GM12878 (cell line): ENCODE measurements at regions not wholly inside any gene's neighbourhood (a gene's known extent, or its start where the extent isn't known, plus 50 kb on each side); places are given as distances from the start of the nearest gene placed in this dataset.

ENCODE experiments used
- ATAC-seq: fragments of 200-7000 bp; cut with Tn5 transposase; 3 replicates; pipeline ENCODE4 v1.9.1; 2020; ENCODE audit warnings: mild to moderate bottlenecking, moderate library complexity
- BruUV-seq: library from RNA; stranded (reverse); fragments of 400-500 nt; replicated peaks from 2 replicates; lab custom pipeline; 2021; lab: Mats Ljungman, UMichigan
- CTCF ChIA-PET: fragments of 300-600 bp; sonication (Branson Sonifier 250); formaldehyde crosslinking; extraction: SDS; loops from one replicate; lab custom pipeline; 2021; ENCODE audit warnings: inconsistent platforms; lab: Yijun Ruan, JAX
- POLR2A ChIA-PET: fragments of 350-600 bp; formaldehyde crosslinking; extraction: SDS; loops from one replicate; lab custom pipeline; 2021; ENCODE audit warnings: inconsistent platforms; lab: Charles Lee
- RAD21 ChIA-PET: fragments of 300-600 bp; sonication (Branson Sonifier 250); formaldehyde crosslinking; loops from one replicate; lab custom pipeline; 2023; ENCODE audit warnings: antibody characterized with exemption; ENCODE audit not compliant: unreplicated experiment; lab: Charles Lee
- SMC1A ChIA-PET: fragments of 300-600 bp; sonication (Branson Sonifier 250); formaldehyde crosslinking; loops from one replicate; lab custom pipeline; 2023; ENCODE audit not compliant: unreplicated experiment, uncharacterized antibody; lab: Charles Lee
- DNase-seq: peaks from one replicate; pipeline ENCODE4 v3.0.0-alpha.2; 2011; ENCODE audit warnings: low read depth, low spot score
- FAIRE-seq: peaks from 3 replicates; lab custom pipeline; 2011; peaks lifted over from hg19 to GRCh38; lab: Jason Lieb, UNC
- H2AFZ ChIP-seq: 2 replicates; pipeline ENCODE4 v1.6.0; 2011; ENCODE audit warnings: low read depth, low read length, control low read depth; ENCODE audit not compliant: control insufficient read depth
- H3K27ac ChIP-seq: 2 replicates; pipeline ENCODE4 v1.5.1; 2011; ENCODE audit warnings: control low read depth; ENCODE audit not compliant: control insufficient read depth, insufficient read depth
- H3K27me3 ChIP-seq, 2 experiments: replicated peaks in 1 of 2; 2 replicates each; pipeline versions ENCODE4 v1.6.0 to v1.6.1; 2011; ENCODE audit warnings: low read length in 1 of 2; ENCODE audit not compliant: control insufficient read depth in 2 of 2, insufficient read depth in 2 of 2
- H3K36me3 ChIP-seq, 2 experiments: 2 replicates each; pipeline ENCODE4 v1.5.1; 2011; ENCODE audit warnings: low read length in 1 of 2; ENCODE audit not compliant: control insufficient read depth in 2 of 2, insufficient read depth in 2 of 2
- H3K4me1 ChIP-seq: 2 replicates; pipeline ENCODE4 v1.6.1; 2011; ENCODE audit warnings: mild to moderate bottlenecking, low read length, moderate library complexity, mixed read lengths; ENCODE audit not compliant: control insufficient read depth, insufficient read depth
- H3K4me2 ChIP-seq: 2 replicates; pipeline ENCODE4 v1.6.0; 2011; ENCODE audit warnings: control low read depth; ENCODE audit not compliant: control insufficient read depth, insufficient read depth
- H3K4me3 ChIP-seq: fragments of 200-600 bp; sonication (generic); 2 replicates; pipeline ENCODE4 v1.5.1; 2016
- H3K79me2 ChIP-seq: 2 replicates; pipeline ENCODE4 v1.6.0; 2011; ENCODE audit warnings: low read length; ENCODE audit not compliant: control insufficient read depth, insufficient read depth
- H3K9ac ChIP-seq: 2 replicates; pipeline ENCODE4 v1.8.0; 2011; ENCODE audit warnings: low read length, control low read depth, mixed read lengths; ENCODE audit not compliant: control insufficient read depth, insufficient read depth
- H3K9me3 ChIP-seq: replicated peaks from 3 replicates; pipeline ENCODE4 v1.5.1; 2011; ENCODE audit warnings: mild to moderate bottlenecking, low read length; ENCODE audit not compliant: control insufficient read depth, insufficient read depth
- H4K20me1 ChIP-seq: 2 replicates; pipeline ENCODE4 v1.6.0; 2011; ENCODE audit not compliant: control insufficient read depth, insufficient read depth
- BMI1 ChIP-seq: fragments of 450-650 bp; IDR thresholded peaks from 2 replicates; pipeline ENCODE4 v1.6.1; 2016; ENCODE audit warnings: mild to moderate bottlenecking, moderate library complexity, borderline replicate concordance
- CBX5 ChIP-seq: sonication (generic); IDR thresholded peaks from 2 replicates; pipeline ENCODE4 v1.6.1; 2016; ENCODE audit warnings: low read depth, moderate library complexity, mild to moderate bottlenecking, inconsistent platforms
- JUND ChIP-seq: IDR thresholded peaks from 2 replicates; pipeline ENCODE4 v1.6.1; 2012; ENCODE audit warnings: low read depth, mild to moderate bottlenecking, low read length, improper control_type of control experiment, moderate library complexity
- NFYA ChIP-seq: IDR thresholded peaks from 2 replicates; pipeline ENCODE4 v1.6.1; 2011; ENCODE audit warnings: low read depth, mild to moderate bottlenecking, low read length, improper control_type of control experiment, borderline replicate concordance
- NR2C1 ChIP-seq: fragments of 450-650 bp; IDR thresholded peaks from 2 replicates; pipeline ENCODE4 v1.6.1; 2017; ENCODE audit warnings: antibody characterized with exemption, mild to moderate bottlenecking, moderate library complexity
- PAX5 ChIP-seq: IDR thresholded peaks from 2 replicates; pipeline ENCODE4 v1.6.1; 2011; ENCODE audit warnings: low read depth, low read length, borderline replicate concordance
- REST ChIP-seq: IDR thresholded peaks from 2 replicates; pipeline ENCODE4 v1.6.1; 2012; ENCODE audit warnings: mild to moderate bottlenecking, low read depth, low read length
- ZBTB11 ChIP-seq: fragments of 450-650 bp; formaldehyde crosslinking; IDR thresholded peaks from 2 replicates; pipeline ENCODE4 v1.5.0; 2022; ENCODE audit warnings: mild to moderate bottlenecking, missing genetic modification characterization
- ZBTB4 ChIP-seq: fragments of 450-650 bp; formaldehyde crosslinking; IDR thresholded peaks from 2 replicates; pipeline ENCODE4 v1.4.0; 2022; ENCODE audit warnings: mild to moderate bottlenecking, moderate library complexity
- ZNF217 ChIP-seq: fragments of 450-650 bp; IDR thresholded peaks from 2 replicates; pipeline ENCODE4 v1.6.1; 2017; ENCODE audit warnings: antibody characterized with exemption, mild to moderate bottlenecking
- WGBS: methylation state at CpG from one replicate; pipeline ENCODE4 v1.1.6; 2016; ENCODE audit warnings: low lambda C conversion rate; ENCODE audit not compliant: insufficient replicate concordance, insufficient coverage; ENCODE audit errors: missing lambda C conversion rate; 5-methylcytosine and 5-hydroxymethylcytosine counted together
- in situ Hi-C: fragments of 300-500 bp; cut with MboI; formaldehyde crosslinking; loops from 9 replicates; pipeline ENCODE4 v1.14.3; 2018; ENCODE audit warnings: mixed read lengths
- intact Hi-C: fragments of 100-400 bp; cut with micrococcal nuclease; formaldehyde crosslinking; loops from one replicate; pipeline ENCODE4 v1.14.2; 2022; ENCODE audit not compliant: unreplicated experiment
- TF ChIP-seq, protein P1 (sequence below): IDR thresholded peaks from 2 replicates; pipeline ENCODE4 v1.6.1; 2011; ENCODE audit warnings: borderline replicate concordance, low read depth, mild to moderate bottlenecking, moderate library complexity, mixed read lengths, low read length; ENCODE audit not compliant: insufficient read depth; ENCODE audit errors: extremely low read length

DNA sequence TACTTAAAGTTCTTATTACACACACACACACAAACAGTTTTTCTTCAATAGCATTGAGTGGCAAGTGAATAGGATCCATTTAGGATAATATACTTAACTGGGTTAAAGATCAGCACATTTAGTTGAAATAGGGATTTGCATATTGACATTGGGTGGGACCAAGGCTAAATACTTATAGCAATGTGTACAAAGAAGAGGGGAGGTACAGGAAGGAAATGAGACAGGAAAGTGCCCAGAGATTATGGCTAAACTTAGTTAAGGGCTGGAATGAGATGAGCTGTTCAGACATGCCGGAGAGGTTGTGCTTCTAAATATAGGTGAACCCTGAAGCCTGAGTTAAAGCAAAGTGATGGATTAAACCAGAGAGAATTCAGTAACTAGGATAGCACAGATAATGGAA, 95.1 kb downstream of the LSMEM1 start (continued):
- TF ChIP-seq ZBTB11 (no peak), PAX5 (no peak)
- TF ChIP-seq, protein P1, sequence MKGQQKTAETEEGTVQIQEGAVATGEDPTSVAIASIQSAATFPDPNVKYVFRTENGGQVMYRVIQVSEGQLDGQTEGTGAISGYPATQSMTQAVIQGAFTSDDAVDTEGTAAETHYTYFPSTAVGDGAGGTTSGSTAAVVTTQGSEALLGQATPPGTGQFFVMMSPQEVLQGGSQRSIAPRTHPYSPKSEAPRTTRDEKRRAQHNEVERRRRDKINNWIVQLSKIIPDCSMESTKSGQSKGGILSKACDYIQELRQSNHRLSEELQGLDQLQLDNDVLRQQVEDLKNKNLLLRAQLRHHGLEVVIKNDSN: no peak

DNA sequence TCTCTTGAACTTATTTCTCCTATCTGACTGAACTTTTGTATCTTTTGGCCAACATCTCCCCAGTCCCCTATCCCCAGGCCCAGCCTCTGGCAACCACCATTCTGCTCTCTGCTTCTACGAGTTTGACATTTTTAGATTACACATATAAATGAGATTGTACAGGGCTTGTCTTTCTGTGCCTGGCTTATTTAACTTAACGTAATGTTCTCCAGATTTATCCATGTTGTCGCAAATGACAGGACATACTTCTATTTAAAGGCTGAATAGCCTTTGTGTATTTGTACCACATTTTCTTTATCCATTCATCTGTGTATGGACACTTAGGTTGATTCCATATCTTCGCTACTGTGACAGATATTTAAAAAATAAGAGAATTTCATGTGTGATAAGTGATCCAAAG, 98.6 kb downstream of the LSMEM1 start:
- WGBS: 51% methylated on average over 4 of the region's 4 CpGs
- TF ChIP-seq NR2C1 (no peak), ZNF217 (no peak), ZBTB4 (no peak), NFYA (no peak), JUND (no peak), BMI1 (no peak), CBX5 (no peak), REST (no peak)
- Histone ChIP-seq H3K9ac (no peak overlapping the region), H3K36me3 (no peaks in the 10 kb centered on the region), H2AFZ (no peak overlapping the region), H3K4me2 (no peak overlapping the region), H3K4me1 (no peaks in the 10 kb centered on the region), H3K79me2 (no peaks in the 10 kb centered on the region), H3K27me3 (no peaks in the 10 kb centered on the region), H3K27ac (no peak overlapping the region), H3K4me3 (no peak overlapping the region), H3K9me3 (no peaks in the 10 kb centered on the region), H4K20me1 (no peaks in the 10 kb centered on the region)
- ChIA-PET RAD21 (no interaction called here), CTCF (no interaction called here), SMC1A (no interaction called here), POLR2A (no interaction called here)
- intact Hi-C loops: no loop called here
- in situ Hi-C loops: no loop called here
- DNase-seq: no peak
- no peak for ATAC-seq
- no TSS peak for BruUV-seq
- FAIRE-seq: no peak
